ENCODE measurements at regions not wholly inside any gene's neighbourhood (a gene's known extent, or its start where the extent isn't known, plus 50 kb on each side); places are given as distances from the start of the nearest gene placed in this dataset.

DNA sequence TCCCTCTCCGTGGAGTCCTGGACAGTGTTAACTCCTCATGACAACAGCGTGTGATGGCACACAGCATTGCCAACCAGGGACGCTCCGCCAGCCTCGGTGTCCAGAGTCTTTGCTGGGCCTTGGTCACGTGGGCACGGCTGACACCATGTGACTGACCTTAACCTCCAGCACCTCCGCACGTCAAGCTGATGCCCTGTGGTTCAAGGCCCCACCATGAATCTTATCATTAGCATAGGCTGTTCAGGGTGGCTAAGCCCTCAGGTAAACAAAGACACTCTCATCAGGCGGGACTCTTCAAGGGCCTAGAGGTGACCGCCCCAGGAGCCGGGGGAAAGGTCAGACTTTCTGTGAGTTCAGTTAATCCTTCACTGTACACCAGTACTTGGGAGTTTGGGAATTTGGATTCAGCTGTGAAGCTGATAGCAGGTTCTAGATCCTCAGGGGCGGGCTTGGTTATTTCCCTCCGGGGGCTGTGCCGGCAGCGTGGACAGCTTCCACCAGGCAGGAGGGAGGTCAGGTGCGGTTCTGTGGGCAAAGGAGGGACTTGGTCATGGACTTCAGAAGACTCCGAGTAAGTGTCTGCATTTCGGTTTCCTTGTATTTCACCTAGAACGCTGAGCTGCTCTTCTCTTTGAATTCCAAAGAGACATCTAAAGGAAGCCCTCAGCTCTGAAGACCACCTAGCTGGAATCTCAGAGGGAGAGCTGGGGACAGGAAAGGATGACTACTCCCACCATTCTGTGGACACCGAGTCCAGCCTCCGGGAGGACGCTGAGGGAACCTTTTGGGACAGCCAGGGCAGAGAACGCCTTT, 195.5 kb upstream of the CIBAR2 start (continued):
- TF ChIP-seq GRHL1 (CRISPR knock-in tag; conservative IDR thresholded peaks at IDR 0.05): no peak
- TF ChIP-seq, protein P1, sequence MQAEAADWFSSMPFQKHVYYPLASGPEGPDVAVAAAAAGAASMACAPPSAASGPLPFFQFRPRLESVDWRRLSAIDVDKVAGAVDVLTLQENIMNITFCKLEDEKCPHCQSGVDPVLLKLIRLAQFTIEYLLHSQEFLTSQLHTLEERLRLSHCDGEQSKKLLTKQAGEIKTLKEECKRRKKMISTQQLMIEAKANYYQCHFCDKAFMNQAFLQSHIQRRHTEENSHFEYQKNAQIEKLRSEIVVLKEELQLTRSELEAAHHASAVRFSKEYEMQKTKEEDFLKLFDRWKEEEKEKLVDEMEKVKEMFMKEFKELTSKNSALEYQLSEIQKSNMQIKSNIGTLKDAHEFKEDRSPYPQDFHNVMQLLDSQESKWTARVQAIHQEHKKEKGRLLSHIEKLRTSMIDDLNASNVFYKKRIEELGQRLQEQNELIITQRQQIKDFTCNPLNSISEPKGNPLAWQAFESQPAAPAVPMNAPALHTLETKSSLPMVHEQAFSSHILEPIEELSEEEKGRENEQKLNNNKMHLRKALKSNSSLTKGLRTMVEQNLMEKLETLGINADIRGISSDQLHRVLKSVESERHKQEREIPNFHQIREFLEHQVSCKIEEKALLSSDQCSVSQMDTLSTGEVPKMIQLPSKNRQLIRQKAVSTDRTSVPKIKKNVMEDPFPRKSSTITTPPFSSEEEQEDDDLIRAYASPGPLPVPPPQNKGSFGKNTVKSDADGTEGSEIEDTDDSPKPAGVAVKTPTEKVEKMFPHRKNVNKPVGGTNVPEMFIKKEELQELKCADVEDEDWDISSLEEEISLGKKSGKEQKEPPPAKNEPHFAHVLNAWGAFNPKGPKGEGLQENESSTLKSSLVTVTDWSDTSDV (CRISPR knock-in tag; IDR thresholded peaks at IDR 0.05): peak; percentile 71
- TF ChIP-seq ZNF383 (CRISPR knock-in tag; IDR thresholded peaks at IDR 0.05; ENCODE audit: borderline replicate concordance): peak; percentile 94; the same call in 1 of the 2 replicates
- no peak for TF ChIP-seq MAFG (CRISPR knock-in tag; IDR thresholded peaks at IDR 0.05)
- peak; percentile 95 for TF ChIP-seq ZNF224 (CRISPR knock-in tag; IDR thresholded peaks at IDR 0.05)
- TF ChIP-seq, protein P2, sequence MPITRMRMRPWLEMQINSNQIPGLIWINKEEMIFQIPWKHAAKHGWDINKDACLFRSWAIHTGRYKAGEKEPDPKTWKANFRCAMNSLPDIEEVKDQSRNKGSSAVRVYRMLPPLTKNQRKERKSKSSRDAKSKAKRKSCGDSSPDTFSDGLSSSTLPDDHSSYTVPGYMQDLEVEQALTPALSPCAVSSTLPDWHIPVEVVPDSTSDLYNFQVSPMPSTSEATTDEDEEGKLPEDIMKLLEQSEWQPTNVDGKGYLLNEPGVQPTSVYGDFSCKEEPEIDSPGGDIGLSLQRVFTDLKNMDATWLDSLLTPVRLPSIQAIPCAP (CRISPR knock-in tag; IDR thresholded peaks at IDR 0.05; ENCODE audit: low read depth): peak; percentile 97
- TF ChIP-seq ZNF850 (CRISPR knock-in tag; conservative IDR thresholded peaks at IDR 0.05): no peak
- TF ChIP-seq, protein P3, sequence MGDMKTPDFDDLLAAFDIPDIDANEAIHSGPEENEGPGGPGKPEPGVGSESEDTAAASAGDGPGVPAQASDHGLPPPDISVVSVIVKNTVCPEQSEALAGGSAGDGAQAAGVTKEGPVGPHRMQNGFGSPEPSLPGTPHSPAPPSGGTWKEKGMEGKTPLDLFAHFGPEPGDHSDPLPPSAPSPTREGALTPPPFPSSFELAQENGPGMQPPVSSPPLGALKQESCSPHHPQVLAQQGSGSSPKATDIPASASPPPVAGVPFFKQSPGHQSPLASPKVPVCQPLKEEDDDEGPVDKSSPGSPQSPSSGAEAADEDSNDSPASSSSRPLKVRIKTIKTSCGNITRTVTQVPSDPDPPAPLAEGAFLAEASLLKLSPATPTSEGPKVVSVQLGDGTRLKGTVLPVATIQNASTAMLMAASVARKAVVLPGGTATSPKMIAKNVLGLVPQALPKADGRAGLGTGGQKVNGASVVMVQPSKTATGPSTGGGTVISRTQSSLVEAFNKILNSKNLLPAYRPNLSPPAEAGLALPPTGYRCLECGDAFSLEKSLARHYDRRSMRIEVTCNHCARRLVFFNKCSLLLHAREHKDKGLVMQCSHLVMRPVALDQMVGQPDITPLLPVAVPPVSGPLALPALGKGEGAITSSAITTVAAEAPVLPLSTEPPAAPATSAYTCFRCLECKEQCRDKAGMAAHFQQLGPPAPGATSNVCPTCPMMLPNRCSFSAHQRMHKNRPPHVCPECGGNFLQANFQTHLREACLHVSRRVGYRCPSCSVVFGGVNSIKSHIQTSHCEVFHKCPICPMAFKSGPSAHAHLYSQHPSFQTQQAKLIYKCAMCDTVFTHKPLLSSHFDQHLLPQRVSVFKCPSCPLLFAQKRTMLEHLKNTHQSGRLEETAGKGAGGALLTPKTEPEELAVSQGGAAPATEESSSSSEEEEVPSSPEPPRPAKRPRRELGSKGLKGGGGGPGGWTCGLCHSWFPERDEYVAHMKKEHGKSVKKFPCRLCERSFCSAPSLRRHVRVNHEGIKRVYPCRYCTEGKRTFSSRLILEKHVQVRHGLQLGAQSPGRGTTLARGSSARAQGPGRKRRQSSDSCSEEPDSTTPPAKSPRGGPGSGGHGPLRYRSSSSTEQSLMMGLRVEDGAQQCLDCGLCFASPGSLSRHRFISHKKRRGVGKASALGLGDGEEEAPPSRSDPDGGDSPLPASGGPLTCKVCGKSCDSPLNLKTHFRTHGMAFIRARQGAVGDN (CRISPR knock-in tag; IDR thresholded peaks at IDR 0.05): peak; percentile 99
- no peak for TF ChIP-seq ZNF468 (CRISPR knock-in tag; IDR thresholded peaks at IDR 0.05)
- no peak; the same call in 1 of the 2 replicates for TF ChIP-seq ZSCAN20 (CRISPR knock-in tag; IDR thresholded peaks at IDR 0.05; ENCODE audit: borderline replicate concordance)
- TF ChIP-seq POLR2A (IDR thresholded peaks at IDR 0.05; ENCODE audit: insufficient read depth in 1 of 2, low read depth in 2 of 2, low read length in 2 of 2): peak; percentile 39 to 46; a peak in 2 of 4 replicates
- TF ChIP-seq, protein P4, sequence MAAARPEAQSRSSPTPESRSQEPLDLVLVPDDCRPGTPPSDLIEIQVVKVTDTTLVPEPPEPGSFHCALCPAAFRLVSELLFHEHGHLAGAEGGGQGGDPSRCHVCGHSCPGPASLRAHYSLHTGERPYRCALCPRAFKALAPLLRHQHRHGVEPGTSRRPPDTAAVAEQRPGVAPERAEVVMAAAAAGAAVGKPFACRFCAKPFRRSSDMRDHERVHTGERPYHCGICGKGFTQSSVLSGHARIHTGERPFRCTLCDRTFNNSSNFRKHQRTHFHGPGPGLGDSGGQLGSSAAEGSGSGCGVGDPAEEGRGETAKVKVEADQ (CRISPR knock-in tag; IDR thresholded peaks at IDR 0.05; ENCODE audit: borderline replicate concordance): peak; percentile 96; the same call in 1 of the 2 replicates
- peak; percentile 100 for TF ChIP-seq NR2F6 (IDR thresholded peaks at IDR 0.05)
- peak; percentile 100 for TF ChIP-seq NR2F6 (CRISPR knock-in tag; IDR thresholded peaks at IDR 0.05)
- peak; percentile 96 for TF ChIP-seq SPEN (CRISPR knock-in tag; IDR thresholded peaks at IDR 0.05; ENCODE audit: low read depth)
- TF ChIP-seq RELA (CRISPR knock-in tag; IDR thresholded peaks at IDR 0.05): no peak; the same call in 1 of the 2 replicates
- peak; percentile 95 for TF ChIP-seq CREM (IDR thresholded peaks at IDR 0.05)
- TF ChIP-seq CREM (CRISPR knock-in tag; IDR thresholded peaks at IDR 0.05): no peak
